GM18870 (cell line): ENCODE measurements at regions not wholly inside any gene's neighbourhood (a gene's known extent, or its start where the extent isn't known, plus 50 kb on each side); places are given as distances from the start of the nearest gene placed in this dataset.
A peak's percentile ranks its signal among the peaks of the same experiment; 100 is the strongest.

ENCODE experiments used
- ATAC-seq: cut with Tn5 transposase; IDR thresholded peaks from one replicate; pipeline ENCODE4 v1.9.1; 2021; ENCODE audit warnings: moderate library complexity; ENCODE audit not compliant: unreplicated experiment

DNA sequence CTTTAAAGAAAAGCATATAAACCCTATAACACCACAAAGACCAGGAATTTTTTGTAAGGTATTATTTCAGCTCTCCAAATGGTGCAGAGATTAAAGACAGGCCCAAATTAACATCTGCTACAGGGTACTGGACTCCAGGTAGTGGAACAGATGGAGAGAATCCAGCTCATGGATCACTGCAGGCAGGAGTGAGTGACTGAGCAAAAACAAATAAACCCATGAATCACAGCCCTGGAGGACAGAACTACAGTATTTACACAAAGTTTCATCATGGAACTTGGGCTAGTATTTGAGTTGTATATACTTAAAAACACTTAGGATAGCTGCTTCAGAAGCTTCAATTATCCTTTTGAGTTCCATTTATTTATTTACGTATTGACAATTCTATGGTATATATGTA is 132.8 kb upstream of the SPRY2 start:
- ATAC-seq = no peak

DNA sequence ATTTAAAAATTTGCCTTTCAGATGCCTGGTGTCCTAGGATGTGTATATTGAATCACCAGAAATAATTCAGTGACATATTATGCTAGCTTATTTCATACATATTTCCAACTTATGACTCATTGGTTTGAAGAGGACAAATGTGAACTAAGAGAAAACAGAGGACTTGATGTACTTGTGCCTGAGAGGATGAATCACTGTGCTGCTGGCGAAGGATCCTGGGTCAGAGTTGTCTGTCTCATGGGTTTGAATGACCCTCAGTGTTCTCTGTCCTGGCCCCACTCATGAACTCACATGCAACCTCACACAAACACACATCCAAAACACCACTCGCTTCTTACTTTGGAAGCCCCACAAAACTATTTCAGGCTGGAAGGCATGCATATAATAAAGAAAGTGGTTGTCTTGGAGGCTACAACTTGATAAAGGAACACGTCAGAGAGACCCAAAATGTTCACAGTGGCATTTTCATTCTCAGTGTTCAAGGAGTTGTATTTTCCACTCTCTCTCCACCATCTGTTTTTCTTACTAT is 129.0 kb upstream of the SPRY2 start:
- no peak for ATAC-seq

DNA sequence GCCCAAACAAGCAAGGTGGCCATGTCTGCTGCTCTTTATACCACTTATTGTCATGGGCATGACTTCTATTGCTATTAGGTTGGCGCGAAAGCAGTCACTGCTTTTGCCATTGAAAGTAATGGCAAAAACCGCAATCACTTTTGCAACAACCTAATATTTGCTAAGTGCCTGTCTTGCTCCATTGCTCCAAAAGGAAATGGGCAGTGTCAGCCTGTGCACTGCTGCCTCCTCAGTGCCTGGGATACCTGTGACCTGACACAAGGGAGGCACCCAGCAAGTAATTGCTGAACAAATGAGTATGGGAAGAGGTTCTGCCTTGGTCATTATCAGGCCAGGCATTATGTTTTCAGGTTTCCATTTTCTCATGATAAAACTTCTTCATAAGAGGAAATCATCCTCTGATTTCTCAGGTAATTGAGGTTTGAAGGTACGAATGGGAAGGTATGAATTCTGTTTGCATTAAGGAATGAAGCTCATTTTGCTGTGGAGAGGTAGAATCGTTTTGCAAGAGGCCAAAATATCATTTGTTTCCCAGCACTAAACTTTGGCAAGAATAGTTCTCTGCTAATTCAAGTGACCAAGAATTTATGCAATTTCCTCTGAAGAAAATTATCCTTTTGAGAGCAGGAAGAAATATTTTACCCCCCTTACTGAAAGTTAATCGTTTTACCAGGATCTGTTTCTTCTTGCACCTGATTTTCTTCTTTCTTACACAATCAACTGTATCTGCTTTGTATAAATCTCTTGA is 128.4 kb upstream of the SPRY2 start:
- no peak for ATAC-seq

DNA sequence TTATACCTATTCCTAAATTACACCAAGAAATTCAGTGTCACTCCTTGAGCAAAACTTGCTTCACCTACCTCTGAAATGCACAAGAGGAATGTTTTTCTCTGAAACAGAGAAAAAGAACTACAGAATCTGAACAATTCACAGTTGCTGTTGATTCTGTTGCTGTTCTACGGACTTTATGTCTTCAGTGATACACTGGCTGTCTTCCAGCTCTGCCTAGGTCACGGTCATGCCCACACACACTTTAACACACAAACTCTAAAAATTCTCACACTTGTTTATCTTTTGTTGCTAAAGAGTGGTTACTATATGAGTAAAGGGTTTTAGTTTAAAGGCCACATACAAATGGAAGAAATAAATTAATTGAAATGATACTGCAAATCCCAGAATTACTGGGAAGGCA is 124.4 kb upstream of the SPRY2 start:
- no peak for ATAC-seq

DNA sequence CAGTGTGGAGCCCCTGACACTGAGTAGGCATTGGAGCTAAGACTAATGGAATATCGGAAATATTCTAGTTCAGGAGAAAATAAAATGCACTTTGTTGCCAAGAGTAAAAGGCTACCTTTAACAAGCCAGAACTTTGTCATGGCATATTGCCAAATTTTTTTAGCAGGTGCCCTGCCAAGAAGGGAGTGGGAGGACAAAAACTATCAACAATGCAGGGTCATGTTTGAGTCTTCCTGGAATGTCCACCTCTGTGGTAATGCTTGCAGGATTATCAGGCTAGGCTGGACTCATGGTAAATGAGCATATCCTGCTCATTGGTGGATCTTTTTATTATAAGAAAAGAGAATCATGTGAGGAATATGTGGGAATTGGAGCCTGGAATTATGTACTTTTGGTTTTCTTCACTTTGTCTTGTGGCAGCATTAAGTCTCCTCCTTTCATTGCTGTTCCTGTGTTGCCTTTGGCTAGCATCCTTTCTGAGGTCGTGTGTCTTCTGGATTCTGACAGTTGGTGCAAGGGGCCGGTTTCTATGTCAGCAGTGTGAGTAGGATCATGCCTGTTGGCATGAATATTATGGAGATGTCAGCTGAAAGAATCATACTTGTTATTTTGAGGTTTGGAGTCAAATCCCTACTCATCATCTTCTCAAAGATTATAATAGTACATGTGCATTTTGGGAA is 122.9 kb upstream of the SPRY2 start:
- no peak for ATAC-seq

DNA sequence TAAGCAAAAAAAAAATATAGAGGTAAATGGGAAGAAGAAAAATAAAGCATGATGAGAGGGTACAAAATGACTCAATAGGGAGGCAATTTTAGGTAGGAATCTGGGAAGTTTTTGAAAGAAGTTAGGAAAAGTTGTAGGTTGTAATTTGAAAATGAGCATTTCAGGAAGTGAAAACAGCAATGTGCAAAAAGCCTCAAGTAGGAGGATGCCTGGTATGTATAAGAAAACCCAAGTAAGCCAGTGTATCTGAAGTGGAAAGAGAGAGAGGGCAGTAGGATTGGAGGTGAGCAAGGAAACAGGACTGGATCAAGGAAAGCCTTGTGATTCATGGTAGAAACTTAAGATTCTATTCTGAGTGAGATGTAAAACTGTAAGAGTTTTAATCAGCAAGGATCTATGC is 121.6 kb upstream of the SPRY2 start:
- no peak for ATAC-seq

DNA sequence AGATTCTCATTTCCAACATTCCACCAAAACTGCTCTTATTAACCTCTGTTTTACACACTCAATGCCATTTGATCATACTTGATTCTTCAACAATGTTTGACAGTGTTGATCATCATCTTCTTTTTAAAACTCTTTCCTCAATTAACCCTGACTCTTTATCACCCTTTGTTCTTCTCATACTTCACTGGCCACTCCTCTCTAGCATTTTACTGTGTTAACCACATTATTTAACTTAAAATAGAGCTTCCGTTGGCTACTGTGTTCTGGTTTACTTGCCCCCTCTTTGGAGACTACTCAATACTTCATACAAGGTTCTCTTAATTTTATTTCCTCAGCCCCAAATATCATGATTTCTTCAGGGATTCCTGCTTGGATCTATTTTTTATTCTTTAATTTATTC is 121.1 kb upstream of the SPRY2 start:
- ATAC-seq = no peak

DNA sequence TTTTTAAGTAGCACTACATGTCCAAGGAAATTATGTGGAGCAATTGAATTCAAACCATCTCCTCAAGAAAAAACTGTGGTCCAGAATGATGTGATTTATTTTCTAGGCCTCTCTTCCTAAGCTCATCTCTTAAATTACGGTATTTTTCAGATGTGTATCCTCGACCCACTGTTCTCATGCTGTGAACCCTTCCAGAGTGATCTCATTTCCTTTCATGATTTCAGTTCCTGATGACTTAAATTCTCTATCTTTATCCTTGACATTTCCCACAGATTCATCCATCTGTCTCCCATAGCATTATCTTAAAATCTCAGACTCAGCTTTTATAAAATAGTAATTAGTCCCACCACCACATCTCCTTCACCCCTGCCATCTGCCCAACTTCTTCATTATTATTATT is 117.6 kb upstream of the SPRY2 start:
- ATAC-seq = no peak

DNA sequence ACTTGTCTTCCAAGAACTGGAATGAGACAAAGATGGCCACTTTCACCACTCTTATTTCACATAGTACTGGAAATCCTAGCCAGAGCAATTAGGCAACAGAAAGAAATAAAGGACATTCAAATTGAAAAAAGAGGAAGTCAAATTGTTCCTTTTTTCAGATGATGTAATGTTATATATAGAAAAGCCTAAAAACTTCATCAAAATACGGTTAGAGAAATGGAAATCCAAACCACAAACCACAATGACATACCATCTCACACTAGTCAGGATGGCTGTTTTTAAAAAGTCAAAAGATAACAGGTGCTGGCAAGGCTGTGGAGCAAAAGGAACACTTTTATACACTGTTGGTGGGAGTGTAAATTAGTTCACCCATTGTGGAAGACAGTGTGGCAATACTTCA is 113.3 kb upstream of the SPRY2 start:
- peak; percentile 93 for ATAC-seq

DNA sequence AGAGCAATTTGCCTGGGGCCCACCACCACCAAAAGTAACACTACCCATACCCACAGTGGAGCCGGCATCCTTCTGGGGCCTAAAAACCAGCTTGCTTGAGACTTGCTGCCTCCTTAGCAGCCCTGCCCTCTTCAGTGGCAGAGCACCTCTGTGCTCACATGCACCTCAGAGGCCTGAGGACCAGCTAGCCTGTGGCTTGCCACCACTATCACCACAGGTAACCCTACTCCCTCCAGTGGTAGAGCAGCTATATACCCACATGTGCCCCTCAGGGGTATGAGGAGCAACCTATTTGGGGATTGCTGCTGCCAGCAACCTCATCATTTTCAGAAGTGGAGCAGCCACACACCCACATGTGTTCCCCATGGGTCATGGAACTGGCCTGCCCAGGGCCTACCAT is 111.4 kb upstream of the SPRY2 start:
- ATAC-seq = no peak

DNA sequence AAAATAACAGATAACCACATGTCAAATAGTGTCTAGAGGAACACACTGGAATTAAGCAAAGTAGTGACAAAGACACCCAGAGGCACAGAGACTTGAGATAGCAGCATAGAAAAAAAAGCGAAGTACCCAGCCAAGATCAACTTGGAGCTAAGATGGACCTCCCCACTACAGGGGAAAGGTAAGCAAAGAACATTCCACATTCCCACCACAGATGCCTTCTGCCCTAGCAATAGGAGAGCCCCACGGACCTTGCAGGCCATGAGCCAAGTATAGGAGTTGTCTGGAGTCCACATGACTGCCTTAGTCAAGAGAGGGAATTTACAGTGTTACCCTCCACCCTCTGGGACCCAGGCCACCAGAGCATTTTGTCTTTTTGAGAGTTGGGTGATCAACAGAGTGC is 110.7 kb upstream of the SPRY2 start:
- ATAC-seq = no peak

DNA sequence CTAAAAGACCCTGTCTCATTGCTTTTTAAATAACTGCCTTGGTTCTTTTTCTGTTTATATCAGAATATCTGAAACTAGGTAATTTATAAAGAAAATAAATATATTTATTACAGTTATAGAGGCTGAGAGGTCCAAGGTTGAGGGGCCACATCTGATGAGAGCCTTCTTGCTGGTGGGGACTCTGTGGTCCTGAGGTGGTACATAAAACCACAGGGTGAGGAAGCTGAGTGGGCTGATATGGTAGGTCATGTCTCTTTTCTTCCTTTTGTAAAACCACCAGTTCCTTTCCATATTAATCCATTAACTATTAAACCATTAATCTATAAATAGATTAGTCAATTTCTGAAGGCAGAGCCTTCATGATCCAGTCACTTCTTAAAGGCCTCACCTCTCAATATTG is 109.5 kb upstream of the SPRY2 start:
- no peak for ATAC-seq

DNA sequence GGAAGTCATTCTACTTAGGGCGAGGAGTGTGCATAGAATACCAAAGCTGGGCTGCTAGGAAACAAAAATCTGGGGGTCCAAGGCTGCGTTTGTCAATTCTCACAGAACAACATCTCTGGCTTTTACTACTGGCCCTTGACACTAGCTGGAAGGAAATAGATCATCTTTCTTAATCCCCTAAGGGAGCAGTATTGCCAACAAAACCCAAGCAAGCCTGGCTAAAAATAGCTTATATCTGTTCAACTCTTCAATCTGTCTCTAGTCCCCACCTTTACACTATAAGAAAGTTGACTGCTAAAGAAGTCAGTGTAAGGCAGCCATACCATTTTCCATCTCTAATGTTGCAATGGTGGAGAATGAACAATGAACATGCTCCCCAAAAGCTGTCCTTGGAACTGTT is 107.8 kb upstream of the SPRY2 start:
- no peak for ATAC-seq

DNA sequence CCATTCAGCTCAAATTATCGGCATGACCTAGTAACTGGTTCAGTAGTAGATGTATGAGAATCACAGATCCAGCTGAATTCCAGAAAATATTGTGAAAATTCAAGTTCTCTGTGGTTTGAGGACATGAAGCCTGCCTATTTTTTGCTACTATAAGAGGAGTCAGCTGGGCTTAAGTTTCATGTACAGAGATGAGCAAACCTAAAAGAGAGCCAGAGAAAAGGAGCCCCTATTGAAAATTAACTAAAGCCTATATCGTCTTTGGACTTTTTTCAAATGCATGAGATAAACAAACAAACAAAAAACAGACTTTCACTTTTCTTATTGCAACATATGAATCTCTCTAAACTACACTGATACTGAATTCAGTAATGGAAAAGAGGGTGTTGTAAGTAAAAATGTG is 106.8 kb upstream of the SPRY2 start:
- ATAC-seq = peak; percentile 45

DNA sequence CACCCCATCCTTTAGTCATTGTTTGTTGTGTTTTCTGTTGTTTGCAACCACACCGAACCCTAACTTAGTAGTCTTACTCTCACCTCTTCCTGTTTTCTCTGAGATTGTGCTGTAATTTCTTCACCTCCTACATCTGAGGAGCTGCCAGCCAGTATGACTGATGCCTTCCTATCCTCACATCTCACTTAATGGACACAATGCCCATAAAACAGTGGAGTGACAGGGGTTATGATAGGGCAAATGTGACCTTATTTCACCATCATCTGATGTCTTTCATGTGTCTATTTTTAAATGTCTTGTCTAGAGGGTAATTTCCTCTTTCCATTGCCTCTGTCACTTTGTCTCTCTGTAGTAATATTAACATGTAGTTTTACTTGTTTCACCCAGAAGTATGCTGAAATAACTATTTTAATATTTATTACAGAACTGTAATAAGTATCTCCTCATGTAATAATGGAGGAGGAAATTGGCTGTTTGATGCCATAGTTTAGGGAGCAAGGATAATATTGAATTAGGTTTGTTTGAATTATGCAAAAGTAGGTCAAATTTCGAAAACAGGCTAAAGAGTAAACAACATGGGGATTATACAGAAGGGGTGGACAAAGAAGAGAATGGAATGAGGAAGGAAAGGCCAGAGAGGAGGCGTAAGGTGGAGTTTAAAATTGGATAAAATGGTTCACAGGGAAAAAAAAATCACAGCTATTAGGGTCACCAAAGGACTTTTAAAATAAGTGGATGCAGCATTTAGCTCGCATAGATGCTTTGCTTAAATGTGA is 103.5 kb upstream of the SPRY2 start:
- ATAC-seq = no peak

DNA sequence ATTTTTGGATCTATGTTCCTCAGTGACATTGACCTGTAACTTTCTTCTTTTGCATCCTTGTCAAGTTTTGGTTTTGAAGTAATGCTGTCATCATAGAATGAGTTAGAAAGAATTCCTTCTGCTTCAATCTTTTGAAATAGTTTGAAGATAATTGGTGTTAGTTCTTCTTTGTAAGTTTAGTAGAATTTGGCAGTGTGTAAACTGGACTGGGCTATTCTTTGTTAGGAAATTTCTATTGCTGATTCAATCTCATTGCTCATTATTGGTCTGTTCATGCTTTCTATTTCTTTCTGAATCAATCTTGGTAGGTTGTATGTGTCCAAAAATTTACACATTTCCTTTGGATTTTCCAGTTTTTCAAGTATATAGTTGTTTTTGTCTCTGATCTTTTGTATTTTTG is 101.7 kb upstream of the SPRY2 start:
- ATAC-seq = no peak

DNA sequence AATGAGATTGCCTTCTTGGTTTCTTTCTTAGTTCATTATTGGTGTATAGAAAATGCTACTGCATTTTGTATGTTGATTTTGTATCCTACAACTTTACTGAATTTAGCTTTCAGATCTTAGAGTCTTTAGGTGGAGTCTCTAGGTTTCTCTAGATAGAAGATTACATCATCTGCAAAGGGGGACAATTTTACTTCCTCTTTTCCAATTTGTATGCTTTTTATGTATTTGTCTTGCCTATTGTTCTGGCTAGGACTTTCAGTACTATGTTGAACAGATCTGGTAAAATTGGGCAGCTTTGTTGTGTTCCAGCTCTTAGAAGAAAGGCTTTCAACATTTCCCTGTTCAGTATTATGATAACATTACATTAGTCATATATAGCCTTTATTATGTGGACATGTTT is 101.0 kb upstream of the SPRY2 start:
- ATAC-seq = peak; percentile 88

DNA sequence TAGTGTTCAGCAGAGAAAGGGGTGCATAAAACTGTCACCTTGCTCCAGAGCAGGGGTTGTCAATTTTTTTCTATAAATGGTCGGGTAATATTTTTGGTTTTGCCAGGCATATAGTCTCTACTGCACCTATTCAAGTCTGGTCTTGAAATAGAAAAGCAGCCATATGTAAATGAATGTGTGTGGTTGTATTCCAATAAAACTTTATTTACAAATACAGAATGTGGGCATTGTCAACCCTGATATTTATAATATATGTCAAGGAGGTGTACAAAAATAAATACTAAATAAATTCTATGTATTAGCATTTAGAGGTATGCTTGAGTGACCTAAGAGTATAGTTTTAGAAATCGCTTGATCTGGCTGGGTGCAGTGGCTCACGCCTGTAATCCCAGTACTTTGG is 97.6 kb upstream of the SPRY2 start:
- ATAC-seq = no peak

DNA sequence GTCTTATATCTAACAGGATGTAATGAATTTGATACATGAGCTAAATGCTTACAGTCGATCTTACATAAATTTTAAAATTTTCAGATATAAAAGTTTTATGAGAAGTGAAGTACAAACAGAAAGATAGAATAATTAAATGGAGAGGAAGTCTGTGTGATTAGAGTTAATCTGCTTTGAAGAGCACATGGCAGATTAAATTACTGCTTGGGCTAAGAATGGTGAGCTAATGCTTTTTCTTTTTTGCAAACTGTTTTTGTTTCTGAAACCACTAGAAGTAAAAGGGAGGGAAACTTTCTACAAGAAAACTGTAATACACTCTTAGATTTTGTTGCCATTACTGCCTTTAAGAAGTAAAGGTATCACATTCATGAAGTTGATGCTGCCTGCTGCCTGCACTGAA is 96.3 kb upstream of the SPRY2 start:
- no peak for ATAC-seq

DNA sequence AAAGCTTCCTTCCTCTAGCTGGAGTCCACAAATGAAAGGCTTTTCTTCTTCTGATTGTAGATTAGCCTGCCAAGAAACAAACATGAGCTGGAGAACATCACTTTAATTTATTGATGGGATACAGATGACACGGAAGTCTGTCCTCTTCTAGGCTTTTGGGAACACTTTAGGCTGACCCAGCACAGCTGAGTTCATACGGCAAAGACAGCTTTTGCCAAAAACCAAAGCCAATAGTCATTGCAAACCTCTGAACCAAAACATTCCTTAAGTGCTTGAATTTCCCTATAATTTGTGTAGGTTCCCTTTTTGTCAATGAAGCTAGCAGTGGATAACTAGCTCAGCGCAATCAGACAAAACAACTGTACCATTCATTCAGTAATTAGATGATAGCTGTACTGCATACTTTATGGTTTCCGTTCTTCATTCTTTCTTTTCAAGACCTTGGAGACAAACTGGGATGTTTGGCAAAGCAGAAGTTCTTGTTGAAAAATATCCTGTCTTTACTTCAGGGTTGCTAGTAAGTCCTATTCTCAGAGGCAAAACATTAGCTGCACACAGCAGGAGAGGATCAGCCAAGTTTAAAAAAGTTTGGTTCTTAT is 95.7 kb upstream of the SPRY2 start:
- ATAC-seq = no peak

DNA sequence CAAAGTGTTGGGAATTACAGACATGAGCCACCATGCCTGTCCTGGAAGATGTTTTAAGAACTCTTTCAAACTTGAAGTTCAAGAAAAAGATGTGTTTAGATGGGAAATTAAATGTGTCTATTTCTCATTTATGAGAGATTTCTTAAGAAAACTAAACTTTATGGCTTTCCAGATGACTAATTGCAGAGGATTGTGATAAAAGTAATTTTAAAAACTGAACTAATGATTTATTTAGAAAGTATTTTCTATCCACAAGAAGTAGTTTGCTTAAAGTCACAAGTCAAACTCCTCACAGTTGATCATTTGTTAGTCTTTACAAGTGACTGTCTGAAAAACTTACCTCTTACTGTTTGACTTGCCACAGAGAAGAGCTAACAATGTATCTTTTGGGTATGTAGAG is 89.6 kb upstream of the SPRY2 start:
- ATAC-seq = no peak
